Transverse colon (tissue), 4 donors: ENCODE measurements at regions not wholly inside any gene's neighbourhood (a gene's known extent, or its start where the extent isn't known, plus 50 kb on each side); places are given as distances from the start of the nearest gene placed in this dataset.

ENCODE experiments used
- EP300 ChIP-seq: sonication (generic); formaldehyde crosslinking; IDR thresholded peaks from one replicate; pipeline ENCODE4 v1.6.1; 2017; ENCODE audit warnings: antibody characterized with exemption, low read depth
- POLR2A ChIP-seq: fragments of 450-650 bp; IDR thresholded peaks from one replicate; pipeline ENCODE4 v1.6.1; 2016; ENCODE audit warnings: antibody characterized with exemption, mild to moderate bottlenecking, moderate library complexity
- POLR2AphosphoS5 ChIP-seq, 3 donors: sonication (generic); formaldehyde crosslinking; IDR thresholded peaks; one replicate each; pipeline ENCODE4 v1.6.1; 2016; ENCODE audit warnings: antibody characterized with exemption in 3 of 3
- TF ChIP-seq, protein P1 (sequence below), 5 experiments: fragments of 200-600 bp in 3 of 5; fragments of 450-650 bp in 2 of 5; sonication (generic) in 3 of 5; IDR thresholded peaks; 1 replicate in 2 of 5; 2 replicates in 3 of 5; pipeline ENCODE4 v1.5.1; 2016 to 2017; ENCODE audit warnings: antibody characterized with exemption in 5 of 5, inconsistent platforms in 3 of 5, mild to moderate bottlenecking in 2 of 5, moderate library complexity in 1 of 5

DNA sequence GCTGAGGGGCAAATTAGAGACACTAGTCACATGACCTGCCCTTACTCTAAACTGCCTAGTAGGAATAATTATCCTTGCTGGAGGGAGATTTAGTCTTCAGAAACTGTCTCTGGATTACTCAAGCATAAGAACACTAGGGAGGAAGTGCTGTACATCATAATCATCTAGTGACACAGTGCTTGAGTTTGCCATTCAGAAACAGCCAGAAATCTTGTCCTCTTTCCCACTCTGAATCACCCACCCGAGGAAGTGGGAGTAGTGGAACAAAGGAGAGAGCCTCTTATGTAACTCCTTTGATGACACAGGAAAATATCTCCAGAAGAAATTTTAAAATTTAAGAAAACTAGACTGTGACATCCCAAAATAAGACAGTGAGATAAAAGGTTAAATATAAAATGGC lies 69.3 kb upstream of the PCDH19 start:
- TF ChIP-seq EP300 = no peak
- TF ChIP-seq POLR2AphosphoS5 (IDR thresholded peaks at IDR 0.05) = no peak
- TF ChIP-seq, protein P1, sequence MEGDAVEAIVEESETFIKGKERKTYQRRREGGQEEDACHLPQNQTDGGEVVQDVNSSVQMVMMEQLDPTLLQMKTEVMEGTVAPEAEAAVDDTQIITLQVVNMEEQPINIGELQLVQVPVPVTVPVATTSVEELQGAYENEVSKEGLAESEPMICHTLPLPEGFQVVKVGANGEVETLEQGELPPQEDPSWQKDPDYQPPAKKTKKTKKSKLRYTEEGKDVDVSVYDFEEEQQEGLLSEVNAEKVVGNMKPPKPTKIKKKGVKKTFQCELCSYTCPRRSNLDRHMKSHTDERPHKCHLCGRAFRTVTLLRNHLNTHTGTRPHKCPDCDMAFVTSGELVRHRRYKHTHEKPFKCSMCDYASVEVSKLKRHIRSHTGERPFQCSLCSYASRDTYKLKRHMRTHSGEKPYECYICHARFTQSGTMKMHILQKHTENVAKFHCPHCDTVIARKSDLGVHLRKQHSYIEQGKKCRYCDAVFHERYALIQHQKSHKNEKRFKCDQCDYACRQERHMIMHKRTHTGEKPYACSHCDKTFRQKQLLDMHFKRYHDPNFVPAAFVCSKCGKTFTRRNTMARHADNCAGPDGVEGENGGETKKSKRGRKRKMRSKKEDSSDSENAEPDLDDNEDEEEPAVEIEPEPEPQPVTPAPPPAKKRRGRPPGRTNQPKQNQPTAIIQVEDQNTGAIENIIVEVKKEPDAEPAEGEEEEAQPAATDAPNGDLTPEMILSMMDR (IDR thresholded peaks at IDR 0.05) = no peak
- no peak for TF ChIP-seq POLR2A
